Bronchial epithelial cell (primary cell): ENCODE measurements at regions not wholly inside any gene's neighbourhood (a gene's known extent, or its start where the extent isn't known, plus 50 kb on each side); places are given as distances from the start of the nearest gene placed in this dataset.

Experiments
- DNase-seq: peaks from one replicate; pipeline ENCODE4 v3.0.0-alpha.2; 2010; ENCODE audit warnings: low read depth
- FAIRE-seq: peaks from 2 replicates; lab custom pipeline; 2011; peaks lifted over from hg19 to GRCh38; lab: Jason Lieb, UNC
- H3K27me3 ChIP-seq: 2 replicates; pipeline ENCODE4 v1.5.1; 2011; ENCODE audit warnings: low read length; ENCODE audit not compliant: control insufficient read depth, insufficient read depth
- H3K36me3 ChIP-seq: 2 replicates; pipeline ENCODE4 v1.5.1; 2011; ENCODE audit warnings: low read length; ENCODE audit not compliant: control insufficient read depth, insufficient read depth
- H3K4me3 ChIP-seq: 2 replicates; pipeline ENCODE4 v1.5.1; 2011; ENCODE audit warnings: mild to moderate bottlenecking, low read depth, low read length, control low read depth
- TF ChIP-seq, protein P1 (sequence below): IDR thresholded peaks from 2 replicates; pipeline ENCODE4 v1.5.1; 2011; ENCODE audit warnings: mild to moderate bottlenecking, moderate library complexity, low read length, control low read depth, inconsistent platforms; ENCODE audit not compliant: insufficient read depth, severe bottlenecking

DNA sequence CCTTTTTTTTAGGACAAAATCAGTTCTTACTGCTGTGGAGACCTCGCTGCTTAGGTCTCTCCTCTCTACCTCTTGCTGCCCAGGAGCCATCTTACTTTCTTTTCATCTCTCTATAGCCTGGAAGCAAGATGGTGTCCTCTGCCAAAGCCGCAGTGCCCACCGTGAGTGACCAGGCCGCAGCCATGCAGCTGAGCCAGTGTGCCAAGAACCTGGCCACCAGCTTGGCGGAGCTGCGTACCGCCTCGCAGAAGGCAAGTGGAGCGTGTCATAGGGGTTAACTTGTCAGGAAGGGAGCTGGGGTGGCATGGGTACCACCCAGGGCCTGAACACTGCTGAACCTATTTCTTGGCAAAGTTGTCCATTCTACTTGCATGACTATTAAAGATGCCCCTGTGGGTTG, 320.3 kb upstream of the TPM1 start:
- no peak for DNase-seq
- TF ChIP-seq, protein P1, sequence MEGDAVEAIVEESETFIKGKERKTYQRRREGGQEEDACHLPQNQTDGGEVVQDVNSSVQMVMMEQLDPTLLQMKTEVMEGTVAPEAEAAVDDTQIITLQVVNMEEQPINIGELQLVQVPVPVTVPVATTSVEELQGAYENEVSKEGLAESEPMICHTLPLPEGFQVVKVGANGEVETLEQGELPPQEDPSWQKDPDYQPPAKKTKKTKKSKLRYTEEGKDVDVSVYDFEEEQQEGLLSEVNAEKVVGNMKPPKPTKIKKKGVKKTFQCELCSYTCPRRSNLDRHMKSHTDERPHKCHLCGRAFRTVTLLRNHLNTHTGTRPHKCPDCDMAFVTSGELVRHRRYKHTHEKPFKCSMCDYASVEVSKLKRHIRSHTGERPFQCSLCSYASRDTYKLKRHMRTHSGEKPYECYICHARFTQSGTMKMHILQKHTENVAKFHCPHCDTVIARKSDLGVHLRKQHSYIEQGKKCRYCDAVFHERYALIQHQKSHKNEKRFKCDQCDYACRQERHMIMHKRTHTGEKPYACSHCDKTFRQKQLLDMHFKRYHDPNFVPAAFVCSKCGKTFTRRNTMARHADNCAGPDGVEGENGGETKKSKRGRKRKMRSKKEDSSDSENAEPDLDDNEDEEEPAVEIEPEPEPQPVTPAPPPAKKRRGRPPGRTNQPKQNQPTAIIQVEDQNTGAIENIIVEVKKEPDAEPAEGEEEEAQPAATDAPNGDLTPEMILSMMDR: no peak
- Histone ChIP-seq H3K36me3 (no peaks in the 10 kb centered on the region), H3K27me3 (no peaks in the 10 kb centered on the region), H3K4me3 (no peak overlapping the region)
- peak; percentile 23 for FAIRE-seq

DNA sequence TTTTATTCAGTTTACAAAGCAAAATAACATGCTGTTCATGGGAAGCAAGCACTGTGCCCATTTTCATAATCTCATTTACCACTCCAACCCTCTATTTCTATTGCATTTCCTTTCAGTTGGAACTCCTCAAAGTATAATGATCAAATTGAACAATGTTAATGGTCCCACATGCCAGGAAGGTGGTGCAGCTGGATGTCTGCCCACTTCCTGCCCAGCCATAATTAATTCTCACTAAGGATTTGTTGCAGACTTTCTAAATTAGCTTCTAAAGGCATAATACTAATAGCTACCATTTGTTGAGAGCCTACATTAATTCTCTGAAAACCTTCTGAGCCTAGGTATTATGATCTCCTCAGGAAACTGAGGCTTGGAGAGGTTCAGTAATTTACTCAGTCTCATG, 316.1 kb upstream of the TPM1 start:
- Histone ChIP-seq H3K4me3 (no peak overlapping the region), H3K27me3 (no peaks in the 10 kb centered on the region), H3K36me3 (no peaks in the 10 kb centered on the region)
- TF ChIP-seq, protein P1: no peak
- FAIRE-seq (no peak), DNase-seq (no peak)

DNA sequence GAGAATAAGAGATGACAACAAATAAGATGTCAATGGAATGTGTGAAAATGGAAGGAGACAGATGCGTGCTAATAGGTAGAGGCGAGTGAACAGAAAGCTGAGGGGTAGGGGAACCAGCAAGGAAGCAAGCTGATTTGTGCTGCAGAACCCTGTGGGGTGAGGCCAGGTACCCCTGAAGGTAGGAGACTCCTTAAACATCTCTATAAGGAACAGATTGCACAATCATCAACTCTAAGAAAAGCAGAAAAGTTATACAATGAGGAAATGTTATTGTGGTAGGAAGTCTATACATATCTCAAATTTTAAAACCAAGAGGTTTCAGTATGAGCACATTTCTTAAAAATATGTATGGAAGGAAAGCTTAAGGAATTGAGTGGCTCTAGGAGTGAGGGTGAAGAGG, 315.0 kb upstream of the TPM1 start:
- Histone ChIP-seq H3K4me3 (no peak overlapping the region), H3K36me3 (no peaks in the 10 kb centered on the region), H3K27me3 (no peaks in the 10 kb centered on the region)
- no peak for FAIRE-seq
- no peak for DNase-seq
- TF ChIP-seq, protein P1: no peak

DNA sequence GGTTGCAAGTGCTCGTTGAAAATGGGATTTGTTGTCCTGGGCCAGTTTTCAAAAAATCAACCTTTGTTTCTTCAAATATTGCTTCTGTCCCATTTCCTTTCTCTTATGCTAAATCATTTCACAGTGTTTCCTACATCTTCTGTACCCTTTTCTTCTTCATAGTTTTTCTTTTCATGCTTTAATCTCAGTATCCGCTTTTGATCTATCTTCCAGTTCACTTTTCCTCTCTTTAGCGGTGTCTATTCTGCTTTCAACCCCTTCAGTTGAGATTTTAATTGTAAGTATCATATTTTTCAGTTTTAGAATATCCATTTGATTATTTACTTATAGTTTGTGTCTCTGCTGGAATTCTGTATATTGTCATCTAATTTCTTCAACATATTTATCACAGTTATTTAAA, 311.7 kb upstream of the TPM1 start:
- H3K27me3 ChIP-seq: no peaks in the 10 kb centered on the region
- no peak overlapping the region for H3K4me3 ChIP-seq
- H3K36me3 ChIP-seq: no peaks in the 10 kb centered on the region
- no peak for FAIRE-seq
- DNase-seq: no peak
- TF ChIP-seq, protein P1: no peak

DNA sequence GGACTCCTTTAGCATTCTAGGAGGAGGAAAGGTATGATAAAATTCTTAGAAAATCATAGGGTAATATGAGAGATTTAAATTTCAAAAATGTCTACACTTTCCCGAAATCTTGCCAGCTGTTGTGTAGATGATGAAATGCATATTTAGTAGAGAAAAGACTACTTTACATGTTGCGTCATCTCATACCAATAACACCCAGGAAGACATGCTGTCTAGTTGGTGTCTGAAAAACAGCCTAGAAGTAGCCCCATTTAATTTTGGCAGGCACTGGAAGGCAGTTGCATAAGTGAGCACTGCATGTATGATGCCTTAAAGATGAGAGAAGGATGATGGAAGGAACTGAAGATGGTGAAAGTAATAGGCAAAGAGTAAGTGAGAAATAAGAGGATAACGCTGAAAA, 310.5 kb upstream of the TPM1 start:
- H3K27me3 ChIP-seq: no peaks in the 10 kb centered on the region
- no peaks in the 10 kb centered on the region for H3K36me3 ChIP-seq
- TF ChIP-seq, protein P1: no peak
- DNase-seq: no peak
- H3K4me3 ChIP-seq: no peak overlapping the region
- no peak for FAIRE-seq

DNA sequence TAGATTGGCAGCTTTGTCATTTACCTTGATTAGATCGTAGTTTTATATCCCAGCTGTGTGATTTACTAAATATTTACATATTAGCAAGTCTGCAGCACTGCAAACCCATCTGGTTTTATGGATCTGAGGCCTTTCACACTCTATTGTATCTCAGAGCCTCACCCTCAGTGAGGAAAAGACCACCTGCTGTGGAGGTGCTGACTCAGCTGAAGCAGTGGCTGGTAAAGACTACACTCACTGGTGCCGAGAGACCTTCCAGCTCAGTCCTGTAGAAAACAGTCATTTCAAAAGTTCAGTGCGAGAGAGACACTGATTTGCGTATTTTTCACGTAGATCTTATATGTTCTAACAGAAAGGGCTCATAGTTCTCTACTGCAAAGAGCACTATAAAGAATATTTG, 307.8 kb upstream of the TPM1 start:
- no peaks in the 10 kb centered on the region for H3K27me3 ChIP-seq
- H3K4me3 ChIP-seq: no peak overlapping the region
- TF ChIP-seq, protein P1: no peak
- no peak for FAIRE-seq
- DNase-seq: no peak
- H3K36me3 ChIP-seq: no peaks in the 10 kb centered on the region
